Mammary epithelial cell (primary cell): ENCODE measurements at regions not wholly inside any gene's neighbourhood (a gene's known extent, or its start where the extent isn't known, plus 50 kb on each side); places are given as distances from the start of the nearest gene placed in this dataset.

Experiments used
- CTCF ChIP-seq, 2 donors: IDR thresholded peaks in 1 of 2; conservative IDR thresholded peaks in 1 of 2; 2 replicates each; pipeline ENCODE4 v1.5.1; 2011 to 2012; ENCODE audit warnings: inconsistent platforms in 2 of 2, low read length in 2 of 2, mild to moderate bottlenecking in 2 of 2, control low read depth in 1 of 2, low read depth in 1 of 2; ENCODE audit not compliant: insufficient read depth in 1 of 2; ENCODE audit errors: extremely low read depth in 1 of 2
- EZH2 ChIP-seq: IDR thresholded peaks from 2 replicates; pipeline ENCODE4 v1.6.1; 2012; ENCODE audit warnings: low read length, inconsistent platforms, borderline replicate concordance

GRCh38 chr3:116864590-116864927 lies 155.0 kb downstream of the TUSC7 start:
- TF ChIP-seq CTCF (conservative IDR thresholded peaks at IDR 0.05 in 1 of 2, IDR thresholded peaks at IDR 0.05 in 1 of 2; ENCODE audit: extremely low read depth in 1 of 2, insufficient read depth in 1 of 2, low read depth in 1 of 2, low read length in 2 of 2) (no peak), EZH2 (no peak)
